Lower leg skin (tissue), 3 donors: ENCODE measurements at regions not wholly inside any gene's neighbourhood (a gene's known extent, or its start where the extent isn't known, plus 50 kb on each side); places are given as distances from the start of the nearest gene placed in this dataset.

ENCODE experiments used
- CTCF ChIP-seq, 3 donors: fragments of 450-650 bp; IDR thresholded peaks; one replicate each; pipeline ENCODE4 v1.5.1; 2016; ENCODE audit warnings: antibody characterized with exemption in 3 of 3, mild to moderate bottlenecking in 3 of 3, moderate library complexity in 2 of 3
- POLR2A ChIP-seq, 2 donors: fragments of 450-650 bp; IDR thresholded peaks; one replicate each; pipeline ENCODE4 v1.6.1; 2016 to 2017; ENCODE audit warnings: antibody characterized with exemption in 2 of 2, mild to moderate bottlenecking in 1 of 2, moderate library complexity in 1 of 2

GRCh38 chr10:4566011-4566410, 260.0 kb upstream of the AKR1E2 start:
- no peak for TF ChIP-seq CTCF (IDR thresholded peaks at IDR 0.05)
- TF ChIP-seq POLR2A (IDR thresholded peaks at IDR 0.05): no peak
